MM.1S (cell line): ENCODE measurements at regions not wholly inside any gene's neighbourhood (a gene's known extent, or its start where the extent isn't known, plus 50 kb on each side); places are given as distances from the start of the nearest gene placed in this dataset.

Experiments used
- DNase-seq: peaks from one replicate; pipeline ENCODE4 v3.0.0-alpha.2; 2015
- H2AFZ ChIP-seq: fragments of 300-600 bp; sonication (generic); 2 replicates; pipeline ENCODE4 v1.6.0; 2016; ENCODE audit warnings: antibody characterized with exemption, low read length
- H3F3A ChIP-seq: fragments of 300-600 bp; sonication (generic); 2 replicates; pipeline ENCODE4 v1.6.1; 2016; ENCODE audit warnings: mild to moderate bottlenecking, antibody characterized with exemption, low read length, moderate library complexity, mixed read lengths; ENCODE audit not compliant: insufficient read depth
- H3K27ac ChIP-seq: fragments of 300-600 bp; sonication (generic); 2 replicates; pipeline ENCODE4 v1.5.1; 2016; ENCODE audit warnings: mild to moderate bottlenecking, low read length
- H3K27me3 ChIP-seq: fragments of 300-600 bp; sonication (generic); replicated peaks from 2 replicates; pipeline ENCODE4 v1.6.0; 2016; ENCODE audit warnings: low read length; ENCODE audit not compliant: insufficient read depth
- H3K36me3 ChIP-seq: fragments of 300-600 bp; sonication (generic); replicated peaks from 2 replicates; pipeline ENCODE4 v1.6.1; 2016; ENCODE audit warnings: mild to moderate bottlenecking, low read length, mixed read lengths; ENCODE audit not compliant: insufficient read depth
- H3K4me1 ChIP-seq: fragments of 300-600 bp; sonication (generic); 2 replicates; pipeline ENCODE4 v1.6.1; 2016; ENCODE audit warnings: low read length, mixed read lengths
- H3K4me2 ChIP-seq: fragments of 300-600 bp; sonication (generic); 2 replicates; pipeline ENCODE4 v1.6.0; 2016; ENCODE audit warnings: low read depth, low read length
- H3K4me3 ChIP-seq: fragments of 300-600 bp; sonication (generic); 2 replicates; pipeline ENCODE4 v1.5.1; 2016; ENCODE audit warnings: low read length, mixed read lengths
- H3K79me2 ChIP-seq: fragments of 300-600 bp; sonication (generic); 2 replicates; pipeline ENCODE4 v1.6.1; 2016; ENCODE audit warnings: mixed run types, low read length, mixed read lengths
- H3K9ac ChIP-seq: fragments of 300-600 bp; sonication (generic); 2 replicates; pipeline ENCODE4 v1.6.1; 2016; ENCODE audit warnings: low read length, mixed read lengths
- H3K9me2 ChIP-seq: fragments of 300-600 bp; sonication (generic); replicated peaks from 2 replicates; pipeline ENCODE4 v1.6.1; 2016; ENCODE audit warnings: mild to moderate bottlenecking, low read length, mixed read lengths; ENCODE audit not compliant: insufficient read depth
- H3K9me3 ChIP-seq: fragments of 300-600 bp; sonication (generic); replicated peaks from 2 replicates; pipeline ENCODE4 v1.6.1; 2016; ENCODE audit warnings: mild to moderate bottlenecking, low read length, mixed read lengths; ENCODE audit not compliant: insufficient read depth
- H4K20me1 ChIP-seq: fragments of 300-600 bp; sonication (generic); 2 replicates; pipeline ENCODE4 v1.6.1; 2016; ENCODE audit warnings: mild to moderate bottlenecking, low read length, moderate library complexity, mixed read lengths; ENCODE audit not compliant: insufficient read depth
- CTCF ChIP-seq: fragments of 300-600 bp; sonication (generic); IDR thresholded peaks from 2 replicates; pipeline ENCODE4 v1.5.1; 2016; ENCODE audit warnings: antibody characterized with exemption, low read length, mixed read lengths
- EZH2 ChIP-seq: fragments of 300-600 bp; sonication (generic); optimal IDR thresholded peaks from 2 replicates; pipeline ENCODE3; 2017; ENCODE audit warnings: low read depth, mild to moderate bottlenecking, antibody characterized with exemption, low read length, mixed read lengths
- EZH2phosphoT487 ChIP-seq: fragments of 300-600 bp; sonication (generic); IDR thresholded peaks from 2 replicates; pipeline ENCODE4 v1.6.1; 2018; ENCODE audit warnings: antibody characterized with exemption, low read length

GRCh38 chr1:175826705-175827104 is 83.3 kb upstream of the TNR start:
- Histone ChIP-seq H3K9ac (no peak overlapping the region), H2AFZ (no peak overlapping the region), H3K36me3 (no peaks in the 10 kb centered on the region), H3K79me2 (no peaks in the 10 kb centered on the region), H3F3A (no peaks in the 10 kb centered on the region), H4K20me1 (no peaks in the 10 kb centered on the region), H3K9me3 (no peaks in the 10 kb centered on the region), H3K4me2 (no peak overlapping the region), H3K9me2 (no peaks in the 10 kb centered on the region), H3K4me3 (no peak overlapping the region), H3K27ac (no peak overlapping the region), H3K27me3 (no peaks in the 10 kb centered on the region), H3K4me1 (no peaks in the 10 kb centered on the region)
- DNase-seq: no peak
- TF ChIP-seq CTCF (no peak), EZH2 (no peak), EZH2phosphoT487 (no peak)

GRCh38 chr1:175824079-175824478 is 80.7 kb upstream of the TNR start:
- no peak overlapping the region for H3K9ac ChIP-seq
- H3K4me1 ChIP-seq: no peaks in the 10 kb centered on the region
- DNase-seq: no peak
- H3K27ac ChIP-seq: no peak overlapping the region
- no peaks in the 10 kb centered on the region for H3K9me3 ChIP-seq
- H4K20me1 ChIP-seq: no peaks in the 10 kb centered on the region
- no peaks in the 10 kb centered on the region for H3K9me2 ChIP-seq
- H3K79me2 ChIP-seq: no peaks in the 10 kb centered on the region
- no peaks in the 10 kb centered on the region for H3K27me3 ChIP-seq
- no peaks in the 10 kb centered on the region for H3K36me3 ChIP-seq
- H3K4me3 ChIP-seq: no peak overlapping the region
- H3F3A ChIP-seq: no peaks in the 10 kb centered on the region
- no peak overlapping the region for H3K4me2 ChIP-seq
- H2AFZ ChIP-seq: no peak overlapping the region
- no peak for TF ChIP-seq EZH2phosphoT487
- peak; percentile 44 for TF ChIP-seq CTCF

GRCh38 chr1:175823406-175823805 is 80.0 kb upstream of the TNR start:
- H3K4me3 ChIP-seq: no peak overlapping the region
- no peak overlapping the region for H3K4me2 ChIP-seq
- H3K4me1 ChIP-seq: no peaks in the 10 kb centered on the region
- no peak overlapping the region for H3K9ac ChIP-seq
- H3K36me3 ChIP-seq: no peaks in the 10 kb centered on the region
- no peaks in the 10 kb centered on the region for H3K9me3 ChIP-seq
- TF ChIP-seq CTCF (no peak), EZH2 (no peak), EZH2phosphoT487 (no peak)
- no peak overlapping the region for H3K27ac ChIP-seq
- H3K79me2 ChIP-seq: no peaks in the 10 kb centered on the region
- no peak for DNase-seq
- H3F3A ChIP-seq: no peaks in the 10 kb centered on the region
- H3K27me3 ChIP-seq: no peaks in the 10 kb centered on the region
- H3K9me2 ChIP-seq: no peaks in the 10 kb centered on the region
- H2AFZ ChIP-seq: no peak overlapping the region
- H4K20me1 ChIP-seq: no peaks in the 10 kb centered on the region

GRCh38 chr1:175822580-175822979 is 79.2 kb upstream of the TNR start:
- H3K9me2 ChIP-seq: no peaks in the 10 kb centered on the region
- DNase-seq: no peak
- TF ChIP-seq CTCF: no peak
- no peak for TF ChIP-seq EZH2
- no peak for TF ChIP-seq EZH2phosphoT487
- no peak overlapping the region for H3K27ac ChIP-seq
- no peak overlapping the region for H2AFZ ChIP-seq
- no peaks in the 10 kb centered on the region for H3K27me3 ChIP-seq
- no peaks in the 10 kb centered on the region for H3K9me3 ChIP-seq
- H3K4me1 ChIP-seq: no peaks in the 10 kb centered on the region
- H4K20me1 ChIP-seq: no peaks in the 10 kb centered on the region
- no peak overlapping the region for H3K4me2 ChIP-seq
- H3K36me3 ChIP-seq: no peaks in the 10 kb centered on the region
- H3K4me3 ChIP-seq: no peak overlapping the region
- no peaks in the 10 kb centered on the region for H3F3A ChIP-seq
- H3K79me2 ChIP-seq: no peaks in the 10 kb centered on the region
- no peak overlapping the region for H3K9ac ChIP-seq
